ENCODE measurements at regions not wholly inside any gene's neighbourhood (a gene's known extent, or its start where the extent isn't known, plus 50 kb on each side); places are given as distances from the start of the nearest gene placed in this dataset.

DNA sequence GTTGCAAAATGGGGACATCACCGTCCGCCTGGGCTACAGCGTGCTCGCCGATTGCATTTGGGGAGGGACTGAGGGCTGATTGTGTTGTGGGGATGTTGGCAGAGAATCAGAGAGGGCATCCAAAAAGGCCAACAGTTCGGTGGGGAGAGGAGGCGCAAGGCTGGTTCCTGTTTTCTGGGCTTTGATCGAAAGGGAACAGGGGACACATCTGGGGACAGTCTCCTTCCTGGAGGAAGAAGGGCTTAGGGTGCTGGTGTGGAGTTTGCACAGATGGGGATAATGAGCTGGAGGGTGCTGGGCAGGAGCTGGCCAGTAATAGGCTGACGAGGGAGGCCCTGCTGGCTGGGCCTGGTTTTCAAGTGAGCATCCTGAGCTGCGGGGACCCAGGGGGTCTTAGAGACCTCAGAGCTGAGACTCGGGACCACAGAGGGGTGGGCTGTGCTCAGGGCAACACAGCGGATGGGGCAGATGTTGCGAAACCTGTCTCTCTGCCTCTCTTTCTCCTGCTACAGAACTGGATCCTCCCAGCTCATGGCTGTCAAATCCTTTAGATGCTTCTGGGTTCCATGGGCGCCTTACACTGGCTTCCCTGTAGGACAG lies 288.7 kb downstream of the SEC14L1 start:
- no peak overlapping the region for H3K4me3 Mint-ChIP-seq
- H3K4me1 Mint-ChIP-seq, result peaks cover 73% of the 10 kb centered on the region
- no peak for DNase-seq (ENCODE audit: low spot score)
- no peak for ATAC-seq
- H3K9me3 Mint-ChIP-seq, result no peaks in the 10 kb centered on the region
- no peak for TF ChIP-seq JUN (CRISPR knock-in tag; IDR thresholded peaks at IDR 0.05)
- TF ChIP-seq ELF4 (CRISPR knock-in tag; IDR thresholded peaks at IDR 0.05; ENCODE audit: low read depth), result no peak
- no peak for TF ChIP-seq ZBTB21 (CRISPR knock-in tag; IDR thresholded peaks at IDR 0.05; ENCODE audit: borderline replicate concordance)
- TF ChIP-seq MAX (CRISPR knock-in tag; IDR thresholded peaks at IDR 0.05), result no peak
- TF ChIP-seq SOX15 (CRISPR knock-in tag; IDR thresholded peaks at IDR 0.05), result no peak
- no peak for TF ChIP-seq NR2C2 (CRISPR knock-in tag; IDR thresholded peaks at IDR 0.05)
- TF ChIP-seq, protein P1, sequence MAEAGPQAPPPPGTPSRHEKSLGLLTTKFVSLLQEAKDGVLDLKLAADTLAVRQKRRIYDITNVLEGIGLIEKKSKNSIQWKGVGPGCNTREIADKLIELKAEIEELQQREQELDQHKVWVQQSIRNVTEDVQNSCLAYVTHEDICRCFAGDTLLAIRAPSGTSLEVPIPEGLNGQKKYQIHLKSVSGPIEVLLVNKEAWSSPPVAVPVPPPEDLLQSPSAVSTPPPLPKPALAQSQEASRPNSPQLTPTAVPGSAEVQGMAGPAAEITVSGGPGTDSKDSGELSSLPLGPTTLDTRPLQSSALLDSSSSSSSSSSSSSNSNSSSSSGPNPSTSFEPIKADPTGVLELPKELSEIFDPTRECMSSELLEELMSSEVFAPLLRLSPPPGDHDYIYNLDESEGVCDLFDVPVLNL (CRISPR knock-in tag; IDR thresholded peaks at IDR 0.05; ENCODE audit: borderline replicate concordance, low read depth), result no peak
- no peak for TF ChIP-seq E2F5 (CRISPR knock-in tag; IDR thresholded peaks at IDR 0.05)
- TF ChIP-seq, protein P2, sequence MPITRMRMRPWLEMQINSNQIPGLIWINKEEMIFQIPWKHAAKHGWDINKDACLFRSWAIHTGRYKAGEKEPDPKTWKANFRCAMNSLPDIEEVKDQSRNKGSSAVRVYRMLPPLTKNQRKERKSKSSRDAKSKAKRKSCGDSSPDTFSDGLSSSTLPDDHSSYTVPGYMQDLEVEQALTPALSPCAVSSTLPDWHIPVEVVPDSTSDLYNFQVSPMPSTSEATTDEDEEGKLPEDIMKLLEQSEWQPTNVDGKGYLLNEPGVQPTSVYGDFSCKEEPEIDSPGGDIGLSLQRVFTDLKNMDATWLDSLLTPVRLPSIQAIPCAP (CRISPR knock-in tag; IDR thresholded peaks at IDR 0.05), result no peak
- no peak for TF ChIP-seq ZMAT4 (CRISPR knock-in tag; IDR thresholded peaks at IDR 0.05)
- TF ChIP-seq ZNF281 (CRISPR knock-in tag; IDR thresholded peaks at IDR 0.05), result no peak
- no peak for TF ChIP-seq FOXP4 (CRISPR knock-in tag; IDR thresholded peaks at IDR 0.05)
- TF ChIP-seq, protein P3, sequence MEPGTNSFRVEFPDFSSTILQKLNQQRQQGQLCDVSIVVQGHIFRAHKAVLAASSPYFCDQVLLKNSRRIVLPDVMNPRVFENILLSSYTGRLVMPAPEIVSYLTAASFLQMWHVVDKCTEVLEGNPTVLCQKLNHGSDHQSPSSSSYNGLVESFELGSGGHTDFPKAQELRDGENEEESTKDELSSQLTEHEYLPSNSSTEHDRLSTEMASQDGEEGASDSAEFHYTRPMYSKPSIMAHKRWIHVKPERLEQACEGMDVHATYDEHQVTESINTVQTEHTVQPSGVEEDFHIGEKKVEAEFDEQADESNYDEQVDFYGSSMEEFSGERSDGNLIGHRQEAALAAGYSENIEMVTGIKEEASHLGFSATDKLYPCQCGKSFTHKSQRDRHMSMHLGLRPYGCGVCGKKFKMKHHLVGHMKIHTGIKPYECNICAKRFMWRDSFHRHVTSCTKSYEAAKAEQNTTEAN (CRISPR knock-in tag; IDR thresholded peaks at IDR 0.05), result no peak
- no peak for TF ChIP-seq NFE2L1 (CRISPR knock-in tag; IDR thresholded peaks at IDR 0.05)
- H3K36me3 Mint-ChIP-seq, result no peaks in the 10 kb centered on the region
- H3K27ac Mint-ChIP-seq, result peak overlapping the region; percentile 68
- POLR2A ChIA-PET, result interaction anchor here (0.6 to 1.0 kb wide), 4 partner anchors 37 to 83 kb away, joined by 3 to 6 read pairs (median 4); no protein-coding TSS in a partner anchor
- CTCF ChIA-PET, result interaction anchor here (0.6 to 3.4 kb wide), 70 partner anchors 10 to 584 kb away, joined by 3 to 93 read pairs (median 6); no protein-coding TSS in a partner anchor
- no peaks in the 10 kb centered on the region for H3K27me3 Mint-ChIP-seq (ENCODE audit: low read depth)

Data from WTC11 (cell line).